ENCODE measurements at regions not wholly inside any gene's neighbourhood (a gene's known extent, or its start where the extent isn't known, plus 50 kb on each side); places are given as distances from the start of the nearest gene placed in this dataset.

DNA sequence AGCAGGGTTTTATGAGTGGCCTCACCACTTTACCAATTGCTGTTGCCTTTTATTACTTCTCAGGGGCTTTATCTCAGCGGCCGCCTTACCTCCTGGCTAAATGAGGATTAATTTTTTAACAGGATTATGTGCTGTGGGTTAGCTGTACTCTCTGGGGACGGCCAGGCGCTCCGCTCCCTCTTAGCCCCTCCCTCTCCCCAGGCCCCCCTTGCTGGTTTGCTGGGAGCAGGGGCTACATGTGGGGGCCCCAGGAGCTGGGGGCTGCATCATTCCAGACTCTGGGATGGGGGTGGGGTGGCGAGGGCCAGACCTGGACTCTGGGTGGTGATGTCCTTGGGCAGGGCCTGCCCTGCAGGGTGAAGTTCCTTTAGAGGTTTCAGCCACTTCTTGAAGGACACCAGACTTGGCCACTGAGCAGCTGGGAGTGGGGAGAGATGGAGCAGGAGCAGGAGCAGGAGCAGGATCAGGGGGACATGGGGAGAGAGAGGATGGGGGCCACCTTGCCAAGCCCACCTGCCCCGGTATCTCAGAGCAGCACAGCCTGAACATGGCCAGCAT lies 196.1 kb downstream of the GOLGA6L6 start (continued):
- no peak for TF ChIP-seq SAP30 (IDR thresholded peaks at IDR 0.05; ENCODE audit: insufficient read depth, insufficient replicate concordance, low read length)
- no peak for TF ChIP-seq TEAD4 (IDR thresholded peaks at IDR 0.05; ENCODE audit: low read depth, low read length)
- no peak for TF ChIP-seq SUZ12 (IDR thresholded peaks at IDR 0.05; ENCODE audit: low read length)
- TF ChIP-seq EP300 (IDR thresholded peaks at IDR 0.05; ENCODE audit: borderline replicate concordance in 1 of 2, low read depth in 2 of 2, low read length in 2 of 2): no peak
- TF ChIP-seq ATF3 (IDR thresholded peaks at IDR 0.05; ENCODE audit: insufficient read depth, low read depth, low read length): no peak
